ENCODE measurements at regions not wholly inside any gene's neighbourhood (a gene's known extent, or its start where the extent isn't known, plus 50 kb on each side); places are given as distances from the start of the nearest gene placed in this dataset.
"Not testable (repeated sequence)": the region's sequence is repeated elsewhere in the genome, so short reads cannot be mapped to it uniquely, and the experiment has no call there.

- not testable (repeated sequence) for H3K9me3 ChIP-seq (ENCODE audit: control insufficient read depth, low read length)
Observed at GRCh38 chr3:193155044-193155781, 85.8 kb upstream of the PLAAT1 start.

GRCh38 chr3:193157051-193157450, 84.0 kb upstream of the PLAAT1 start:
- H3K23ac ChIP-seq (ENCODE audit: low read length in 2 of 2) = no peak overlapping the region
- 90% methylated on average over 7 of the region's 11 CpGs for WGBS
- no peak overlapping the region for H3K4ac ChIP-seq (ENCODE audit: low read depth in 1 of 2, low read length in 2 of 2)
- no peak overlapping the region for H2BK15ac ChIP-seq (ENCODE audit: low read depth, poor library complexity, severe bottlenecking)
- no peaks in the 10 kb centered on the region for H3K79me1 ChIP-seq (replicated peaks; ENCODE audit: low read length, poor library complexity, severe bottlenecking)
- no peak overlapping the region for H4K91ac ChIP-seq (ENCODE audit: low read length)
- H2AK5ac ChIP-seq (ENCODE audit: low read length, severe bottlenecking) = no peak overlapping the region
- DNase-seq = no peak
- no peak overlapping the region for H3K4me3 ChIP-seq (ENCODE audit: insufficient read depth in 1 of 2, low read depth in 1 of 2, low read length in 2 of 2)
- H3K27ac ChIP-seq (ENCODE audit: low read length, poor library complexity, severe bottlenecking) = no peak overlapping the region
- no peaks in the 10 kb centered on the region for H3K4me1 ChIP-seq (ENCODE audit: control insufficient read depth, insufficient read depth, low read depth, low read length)
- H2BK5ac ChIP-seq (ENCODE audit: low read depth, low read length, poor library complexity, severe bottlenecking) = no peak overlapping the region
- no peak overlapping the region for H3K4me2 ChIP-seq (ENCODE audit: low read length, poor library complexity, severe bottlenecking)
- no peak overlapping the region for H4K8ac ChIP-seq (ENCODE audit: low read length)
- H2AFZ ChIP-seq (ENCODE audit: low read depth, low read length) = no peak overlapping the region
- H3K18ac ChIP-seq (ENCODE audit: low read depth in 1 of 2, low read length in 2 of 2) = no peak overlapping the region
- no peak overlapping the region for H2BK120ac ChIP-seq (ENCODE audit: low read depth, low read length)
- no peaks in the 10 kb centered on the region for H3K9me3 ChIP-seq (ENCODE audit: control insufficient read depth, low read length)
- H3K14ac ChIP-seq (ENCODE audit: low read length in 2 of 2) = no peak overlapping the region
- no peaks in the 10 kb centered on the region for H3K36me3 ChIP-seq (ENCODE audit: control insufficient read depth in 1 of 2, insufficient read depth in 2 of 2, low read depth in 1 of 2, low read length in 2 of 2)
- H3K9ac ChIP-seq (ENCODE audit: low read length) = no peak overlapping the region
- H2BK12ac ChIP-seq (ENCODE audit: low read length in 2 of 2) = no peak overlapping the region
- H3K27me3 ChIP-seq (ENCODE audit: control insufficient read depth in 1 of 2, insufficient read depth in 1 of 2, low read length in 2 of 2) = no peaks in the 10 kb centered on the region

More at GRCh38 chr3:193155044-193155781, 85.8 kb upstream of the PLAAT1 start:
- H3K9ac ChIP-seq (ENCODE audit: low read length); H2BK5ac ChIP-seq (ENCODE audit: low read depth, low read length, poor library complexity, severe bottlenecking); H3K23ac ChIP-seq (ENCODE audit: low read length in 2 of 2); H3K4ac ChIP-seq (ENCODE audit: low read depth in 1 of 2, low read length in 2 of 2); H2BK12ac ChIP-seq (ENCODE audit: low read length in 2 of 2); H3K36me3 ChIP-seq (ENCODE audit: control insufficient read depth in 1 of 2, insufficient read depth in 2 of 2, low read depth in 1 of 2, low read length in 2 of 2); H3K14ac ChIP-seq (ENCODE audit: low read length in 2 of 2); H3K79me1 ChIP-seq (replicated peaks; ENCODE audit: low read length, poor library complexity, severe bottlenecking); H3K18ac ChIP-seq (ENCODE audit: low read depth in 1 of 2, low read length in 2 of 2); H3K27me3 ChIP-seq (ENCODE audit: control insufficient read depth in 1 of 2, insufficient read depth in 1 of 2, low read length in 2 of 2); DNase-seq; H3K4me2 ChIP-seq (ENCODE audit: low read length, poor library complexity, severe bottlenecking); H4K8ac ChIP-seq (ENCODE audit: low read length); H3K27ac ChIP-seq (ENCODE audit: low read length, poor library complexity, severe bottlenecking); H3K4me3 ChIP-seq (ENCODE audit: insufficient read depth in 1 of 2, low read depth in 1 of 2, low read length in 2 of 2); H3K4me1 ChIP-seq (ENCODE audit: control insufficient read depth, insufficient read depth, low read depth, low read length); H2BK120ac ChIP-seq (ENCODE audit: low read depth, low read length); H2BK15ac ChIP-seq (ENCODE audit: low read depth, poor library complexity, severe bottlenecking); H2AK5ac ChIP-seq (ENCODE audit: low read length, severe bottlenecking); H2AFZ ChIP-seq (ENCODE audit: low read depth, low read length): not testable (repeated sequence)
- 96% methylated on average over 3 of the region's 3 CpGs for WGBS
- H4K91ac ChIP-seq (ENCODE audit: low read length) = peak overlapping the region; percentile 61

GRCh38 chr3:193165431-193166120, 75.4 kb upstream of the PLAAT1 start:
- no peak for DNase-seq
- WGBS = 46% methylated on average over 2 of the region's 4 CpGs

DNA sequence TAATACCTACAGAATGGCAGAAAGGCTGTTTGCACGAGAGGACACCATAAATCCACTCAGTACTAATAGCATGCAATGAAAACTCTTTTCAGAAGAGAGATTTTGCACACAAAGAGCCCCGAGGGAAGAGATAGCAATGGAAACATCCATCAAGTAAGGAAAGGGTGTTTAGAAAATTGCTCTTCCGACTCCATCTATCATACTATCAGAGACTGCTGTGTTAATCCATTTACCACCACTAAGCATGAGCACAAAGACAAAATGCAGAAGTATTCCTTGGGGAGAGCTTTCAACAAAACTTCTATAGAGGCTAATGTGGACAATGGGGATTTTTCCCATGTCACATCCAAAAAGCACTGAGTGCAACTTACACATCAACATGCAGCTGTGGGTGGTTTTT, 72.1 kb upstream of the PLAAT1 start:
- H3K4me1 ChIP-seq (ENCODE audit: control insufficient read depth, insufficient read depth, low read depth, low read length) = no peaks in the 10 kb centered on the region
- no peak overlapping the region for H3K27ac ChIP-seq (ENCODE audit: low read length, poor library complexity, severe bottlenecking)
- no peak overlapping the region for H3K14ac ChIP-seq (ENCODE audit: low read length in 2 of 2)
- H3K9me3 ChIP-seq (ENCODE audit: control insufficient read depth, low read length) = no peaks in the 10 kb centered on the region
- H3K4me3 ChIP-seq (ENCODE audit: insufficient read depth in 1 of 2, low read depth in 1 of 2, low read length in 2 of 2) = no peak overlapping the region
- no peak overlapping the region for H3K23ac ChIP-seq (ENCODE audit: low read length in 2 of 2)
- H3K18ac ChIP-seq (ENCODE audit: low read depth in 1 of 2, low read length in 2 of 2) = no peak overlapping the region
- H3K9ac ChIP-seq (ENCODE audit: low read length) = no peak overlapping the region
- no CpG with 5 or more reads among the region's 3 CpGs for WGBS
- no peak overlapping the region for H2BK120ac ChIP-seq (ENCODE audit: low read depth, low read length)
- H3K79me1 ChIP-seq (replicated peaks; ENCODE audit: low read length, poor library complexity, severe bottlenecking) = no peaks in the 10 kb centered on the region
- no peak overlapping the region for H2AK5ac ChIP-seq (ENCODE audit: low read length, severe bottlenecking)
- DNase-seq = no peak
- H4K91ac ChIP-seq (ENCODE audit: low read length) = no peak overlapping the region
- no peaks in the 10 kb centered on the region for H3K36me3 ChIP-seq (ENCODE audit: control insufficient read depth in 1 of 2, insufficient read depth in 2 of 2, low read depth in 1 of 2, low read length in 2 of 2)
- H3K27me3 ChIP-seq (ENCODE audit: control insufficient read depth in 1 of 2, insufficient read depth in 1 of 2, low read length in 2 of 2) = peaks cover 0 to 9% of the 10 kb centered on the region in 2 experiments
- no peak overlapping the region for H3K4ac ChIP-seq (ENCODE audit: low read depth in 1 of 2, low read length in 2 of 2)
- no peak overlapping the region for H3K4me2 ChIP-seq (ENCODE audit: low read length, poor library complexity, severe bottlenecking)
- no peak overlapping the region for H4K8ac ChIP-seq (ENCODE audit: low read length)
- H2AFZ ChIP-seq (ENCODE audit: low read depth, low read length) = no peak overlapping the region
- H2BK5ac ChIP-seq (ENCODE audit: low read depth, low read length, poor library complexity, severe bottlenecking) = no peak overlapping the region
- no peak overlapping the region for H2BK12ac ChIP-seq (ENCODE audit: low read length in 2 of 2)
- H2BK15ac ChIP-seq (ENCODE audit: low read depth, poor library complexity, severe bottlenecking) = no peak overlapping the region

More at GRCh38 chr3:193165431-193166120, 75.4 kb upstream of the PLAAT1 start:
- no peaks in the 10 kb centered on the region for H3K36me3 ChIP-seq (ENCODE audit: control insufficient read depth in 1 of 2, insufficient read depth in 2 of 2, low read depth in 1 of 2, low read length in 2 of 2)
- H3K9ac ChIP-seq (ENCODE audit: low read length) = no peak overlapping the region
- H3K9me3 ChIP-seq (ENCODE audit: control insufficient read depth, low read length) = no peaks in the 10 kb centered on the region
- no peak overlapping the region for H3K23ac ChIP-seq (ENCODE audit: low read length in 2 of 2)
- H3K4me1 ChIP-seq (ENCODE audit: control insufficient read depth, insufficient read depth, low read depth, low read length) = no peaks in the 10 kb centered on the region
- H2BK12ac ChIP-seq (ENCODE audit: low read length in 2 of 2) = no peak overlapping the region
- no peak overlapping the region for H4K91ac ChIP-seq (ENCODE audit: low read length)
- H3K4ac ChIP-seq (ENCODE audit: low read depth in 1 of 2, low read length in 2 of 2) = no peak overlapping the region
- no peak overlapping the region for H2AFZ ChIP-seq (ENCODE audit: low read depth, low read length)
- H3K27me3 ChIP-seq (ENCODE audit: control insufficient read depth in 1 of 2, insufficient read depth in 1 of 2, low read length in 2 of 2) = peaks cover 0 to 9% of the 10 kb centered on the region in 2 experiments
- H2BK15ac ChIP-seq (ENCODE audit: low read depth, poor library complexity, severe bottlenecking) = no peak overlapping the region
- H4K8ac ChIP-seq (ENCODE audit: low read length) = no peak overlapping the region
- H3K4me3 ChIP-seq (ENCODE audit: insufficient read depth in 1 of 2, low read depth in 1 of 2, low read length in 2 of 2) = no peak overlapping the region
- no peak overlapping the region for H2AK5ac ChIP-seq (ENCODE audit: low read length, severe bottlenecking)
- H3K14ac ChIP-seq (ENCODE audit: low read length in 2 of 2) = no peak overlapping the region
- no peak overlapping the region for H3K27ac ChIP-seq (ENCODE audit: low read length, poor library complexity, severe bottlenecking)
- no peak overlapping the region for H2BK120ac ChIP-seq (ENCODE audit: low read depth, low read length)
- H2BK5ac ChIP-seq (ENCODE audit: low read depth, low read length, poor library complexity, severe bottlenecking) = no peak overlapping the region
- H3K4me2 ChIP-seq (ENCODE audit: low read length, poor library complexity, severe bottlenecking) = no peak overlapping the region
- H3K79me1 ChIP-seq (replicated peaks; ENCODE audit: low read length, poor library complexity, severe bottlenecking) = no peaks in the 10 kb centered on the region
- H3K18ac ChIP-seq (ENCODE audit: low read depth in 1 of 2, low read length in 2 of 2) = no peak overlapping the region
